ENCODE measurements at regions not wholly inside any gene's neighbourhood (a gene's known extent, or its start where the extent isn't known, plus 50 kb on each side); places are given as distances from the start of the nearest gene placed in this dataset.

DNA sequence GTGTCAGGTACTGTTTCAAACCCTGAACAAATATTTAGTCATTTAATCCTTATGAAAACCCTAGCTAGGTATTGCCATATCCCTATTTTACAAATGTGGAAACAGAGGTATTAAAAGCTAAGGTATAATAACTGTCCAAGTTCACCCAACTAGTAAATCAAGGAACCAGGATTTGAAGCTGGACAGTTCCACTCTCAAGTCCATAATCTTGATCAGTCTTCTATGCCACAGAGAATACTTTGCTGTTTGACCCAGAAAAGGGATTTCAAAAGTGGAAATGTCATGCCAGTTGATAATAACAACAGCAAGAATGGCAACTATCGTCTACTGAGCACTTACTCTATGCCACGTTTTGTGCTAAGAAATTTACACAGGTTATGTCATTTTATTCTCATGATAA lies 90.4 kb upstream of the KIT start:
- TF ChIP-seq RNF2 (IDR thresholded peaks at IDR 0.05; ENCODE audit: borderline replicate concordance, low read depth, low read length, missing control alignments, poor library complexity, severe bottlenecking) (no peak), ZNF274 (IDR thresholded peaks at IDR 0.05; ENCODE audit: borderline replicate concordance, extremely low read depth, low read length) (no peak), POLR2AphosphoS5 (IDR thresholded peaks at IDR 0.05; ENCODE audit: low read depth, low read length) (no peak)
- TF ChIP-seq, protein P1, sequence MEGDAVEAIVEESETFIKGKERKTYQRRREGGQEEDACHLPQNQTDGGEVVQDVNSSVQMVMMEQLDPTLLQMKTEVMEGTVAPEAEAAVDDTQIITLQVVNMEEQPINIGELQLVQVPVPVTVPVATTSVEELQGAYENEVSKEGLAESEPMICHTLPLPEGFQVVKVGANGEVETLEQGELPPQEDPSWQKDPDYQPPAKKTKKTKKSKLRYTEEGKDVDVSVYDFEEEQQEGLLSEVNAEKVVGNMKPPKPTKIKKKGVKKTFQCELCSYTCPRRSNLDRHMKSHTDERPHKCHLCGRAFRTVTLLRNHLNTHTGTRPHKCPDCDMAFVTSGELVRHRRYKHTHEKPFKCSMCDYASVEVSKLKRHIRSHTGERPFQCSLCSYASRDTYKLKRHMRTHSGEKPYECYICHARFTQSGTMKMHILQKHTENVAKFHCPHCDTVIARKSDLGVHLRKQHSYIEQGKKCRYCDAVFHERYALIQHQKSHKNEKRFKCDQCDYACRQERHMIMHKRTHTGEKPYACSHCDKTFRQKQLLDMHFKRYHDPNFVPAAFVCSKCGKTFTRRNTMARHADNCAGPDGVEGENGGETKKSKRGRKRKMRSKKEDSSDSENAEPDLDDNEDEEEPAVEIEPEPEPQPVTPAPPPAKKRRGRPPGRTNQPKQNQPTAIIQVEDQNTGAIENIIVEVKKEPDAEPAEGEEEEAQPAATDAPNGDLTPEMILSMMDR (IDR thresholded peaks at IDR 0.05; ENCODE audit: control extremely low read depth in 1 of 3, insufficient read depth in 1 of 3, low read depth in 1 of 3, low read length in 3 of 3), result no peak
- TF ChIP-seq, protein P2, sequence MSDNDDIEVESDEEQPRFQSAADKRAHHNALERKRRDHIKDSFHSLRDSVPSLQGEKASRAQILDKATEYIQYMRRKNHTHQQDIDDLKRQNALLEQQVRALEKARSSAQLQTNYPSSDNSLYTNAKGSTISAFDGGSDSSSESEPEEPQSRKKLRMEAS (IDR thresholded peaks at IDR 0.05), result no peak
